Smooth muscle cell (in vitro differentiated cells): ENCODE measurements at regions not wholly inside any gene's neighbourhood (a gene's known extent, or its start where the extent isn't known, plus 50 kb on each side); places are given as distances from the start of the nearest gene placed in this dataset.

ENCODE experiments used
- DNase-seq: peaks from one replicate; lab custom pipeline; 2025; ENCODE audit not compliant: unreplicated experiment; lab: John Stamatoyannopoulos, UW
- H2AFZ ChIP-seq: fragments of 200-600 bp; sonication (generic); 2 replicates; pipeline ENCODE4 v1.6.0; 2016; ENCODE audit warnings: antibody characterized with exemption, low read depth, mild to moderate bottlenecking
- H3F3A ChIP-seq: fragments of 200-600 bp; sonication (generic); 2 replicates; pipeline ENCODE4 v1.6.0; 2017; ENCODE audit warnings: antibody characterized with exemption, low read depth
- H3K27ac ChIP-seq: fragments of 200-600 bp; sonication (generic); 2 replicates; pipeline ENCODE4 v1.5.1; 2016; ENCODE audit warnings: low read depth, mild to moderate bottlenecking
- H3K27me3 ChIP-seq: fragments of 200-600 bp; sonication (generic); 2 replicates; pipeline ENCODE4 v1.6.1; 2016; ENCODE audit warnings: low read depth, mild to moderate bottlenecking
- H3K36me3 ChIP-seq: fragments of 200-600 bp; sonication (generic); 2 replicates; pipeline ENCODE4 v1.5.1; 2016; ENCODE audit warnings: low read depth
- H3K4me1 ChIP-seq: fragments of 200-600 bp; sonication (generic); 2 replicates; pipeline ENCODE4 v1.5.1; 2016; ENCODE audit warnings: low read depth
- H3K4me2 ChIP-seq: fragments of 200-600 bp; sonication (generic); 2 replicates; pipeline ENCODE4 v1.6.0; 2016; ENCODE audit warnings: mild to moderate bottlenecking
- H3K4me3 ChIP-seq: fragments of 200-600 bp; sonication (generic); 2 replicates; pipeline ENCODE4 v1.5.1; 2016; ENCODE audit warnings: mild to moderate bottlenecking
- H3K79me2 ChIP-seq: fragments of 200-600 bp; sonication (generic); 2 replicates; pipeline ENCODE4 v1.6.0; 2016; ENCODE audit warnings: low read depth, mild to moderate bottlenecking
- H3K9ac ChIP-seq: fragments of 200-600 bp; sonication (generic); 2 replicates; pipeline ENCODE4 v1.6.0; 2016; ENCODE audit warnings: low read depth
- H3K9me3 ChIP-seq: fragments of 200-600 bp; sonication (generic); replicated peaks from 2 replicates; pipeline ENCODE4 v1.5.1; 2016; ENCODE audit warnings: low read depth
- H4K20me1 ChIP-seq: fragments of 200-600 bp; sonication (generic); 2 replicates; pipeline ENCODE4 v1.6.0; 2016; ENCODE audit warnings: low read depth
- CTCF ChIP-seq: fragments of 200-600 bp; sonication (generic); IDR thresholded peaks from 2 replicates; pipeline ENCODE4 v1.5.1; 2017; ENCODE audit warnings: borderline replicate concordance, mild to moderate bottlenecking, antibody characterized with exemption; ENCODE audit not compliant: insufficient read depth, poor library complexity, severe bottlenecking
- WGBS: methylation state at CpG from one replicate; pipeline ENCODE4 v1.1.7; 2016; ENCODE audit warnings: low lambda C conversion rate; 5-methylcytosine and 5-hydroxymethylcytosine counted together

GRCh38 chrX:94493405-94493804 is 819.4 kb downstream of the FAM133A start:
- 83% methylated on average over 6 of the region's 6 CpGs for WGBS
- no peak overlapping the region for H3K4me3 ChIP-seq
- H3K4me2 ChIP-seq = no peak overlapping the region
- H3K9me3 ChIP-seq = no peaks in the 10 kb centered on the region
- no peak overlapping the region for H3K27ac ChIP-seq
- no peak overlapping the region for H2AFZ ChIP-seq
- no peaks in the 10 kb centered on the region for H3K36me3 ChIP-seq
- no peaks in the 10 kb centered on the region for H3F3A ChIP-seq
- no peak for TF ChIP-seq CTCF
- no peaks in the 10 kb centered on the region for H3K79me2 ChIP-seq
- no peaks in the 10 kb centered on the region for H3K4me1 ChIP-seq
- no peaks in the 10 kb centered on the region for H3K27me3 ChIP-seq
- H3K9ac ChIP-seq = no peak overlapping the region
- H4K20me1 ChIP-seq = no peaks in the 10 kb centered on the region
- DNase-seq = no peak

GRCh38 chrX:94511564-94511963 is 837.6 kb downstream of the FAM133A start:
- H3K9ac ChIP-seq = no peak overlapping the region
- H2AFZ ChIP-seq = no peak overlapping the region
- H3K4me2 ChIP-seq = no peak overlapping the region
- H4K20me1 ChIP-seq = no peaks in the 10 kb centered on the region
- H3K27me3 ChIP-seq = no peaks in the 10 kb centered on the region
- H3K36me3 ChIP-seq = no peaks in the 10 kb centered on the region
- no peaks in the 10 kb centered on the region for H3K9me3 ChIP-seq
- H3K79me2 ChIP-seq = no peaks in the 10 kb centered on the region
- TF ChIP-seq CTCF = no peak
- H3K27ac ChIP-seq = no peak overlapping the region
- H3K4me3 ChIP-seq = no peak overlapping the region
- DNase-seq = no peak
- 73% methylated on average over 2 of the region's 2 CpGs for WGBS
- no peaks in the 10 kb centered on the region for H3F3A ChIP-seq
- peaks cover 5% of the 10 kb centered on the region for H3K4me1 ChIP-seq

GRCh38 chrX:94515009-94515408 is 841.0 kb downstream of the FAM133A start:
- Histone ChIP-seq H3K9ac (no peak overlapping the region), H3K4me2 (no peak overlapping the region), H3K4me1 (peaks cover 5% of the 10 kb centered on the region), H3K27ac (no peak overlapping the region), H3K4me3 (no peak overlapping the region), H4K20me1 (no peaks in the 10 kb centered on the region), H3F3A (no peaks in the 10 kb centered on the region), H3K36me3 (peaks cover 3% of the 10 kb centered on the region), H3K79me2 (no peaks in the 10 kb centered on the region), H2AFZ (no peak overlapping the region), H3K9me3 (no peaks in the 10 kb centered on the region), H3K27me3 (no peaks in the 10 kb centered on the region)
- 100% methylated on average over 1 of the region's 1 CpG for WGBS
- DNase-seq = no peak
- TF ChIP-seq CTCF = no peak

- Histone ChIP-seq H3K27me3 (no peaks in the 10 kb centered on the region), H3K4me2 (no peak overlapping the region), H3K4me3 (no peak overlapping the region), H3K9me3 (peaks cover 10% of the 10 kb centered on the region), H3F3A (no peaks in the 10 kb centered on the region), H2AFZ (no peak overlapping the region), H3K79me2 (no peaks in the 10 kb centered on the region), H3K4me1 (no peaks in the 10 kb centered on the region), H3K27ac (no peak overlapping the region), H3K9ac (no peak overlapping the region), H3K36me3 (no peaks in the 10 kb centered on the region), H4K20me1 (no peaks in the 10 kb centered on the region)
- TF ChIP-seq CTCF = no peak
- WGBS = 89% methylated on average over 1 of the region's 1 CpG
- no peak for DNase-seq
Observed at GRCh38 chrX:94524867-94525266, 850.9 kb downstream of the FAM133A start.
